B cell (primary cell): ENCODE measurements at regions not wholly inside any gene's neighbourhood (a gene's known extent, or its start where the extent isn't known, plus 50 kb on each side); places are given as distances from the start of the nearest gene placed in this dataset.

ENCODE experiments used
- ATAC-seq: fragments of 200-7000 bp; cut with Tn5 transposase; one replicate; pipeline ENCODE4 v1.10.0; 2021; ENCODE audit warnings: low read depth, mild to moderate bottlenecking, moderate number of reproducible peaks, moderate library complexity
- CTCF ChIA-PET: fragments of 350-600 bp; sonication (Branson Sonifier 250); formaldehyde crosslinking; loops from one replicate; lab custom pipeline; 2021; ENCODE audit warnings: antibody characterized with exemption, inconsistent platforms; lab: Charles Lee
- POLR2A ChIA-PET: fragments of 350-600 bp; sonication (Branson Sonifier 250); formaldehyde crosslinking; loops from one replicate; lab custom pipeline; 2021; ENCODE audit warnings: antibody characterized with exemption; lab: Charles Lee
- DNase-seq: peaks from one replicate; pipeline ENCODE4 v3.0.0; 2013
- H2AFZ ChIP-seq: 2 replicates; pipeline ENCODE4 v1.6.1; 2012; ENCODE audit warnings: mild to moderate bottlenecking, low read depth, low read length; ENCODE audit not compliant: insufficient read depth, poor library complexity, severe bottlenecking
- H3K27ac ChIP-seq, 2 donors: 1 replicate in 1 of 2; 2 replicates in 1 of 2; pipeline ENCODE4 v1.5.1; 2012 to 2013; ENCODE audit warnings: low read length in 2 of 2, mild to moderate bottlenecking in 2 of 2, moderate library complexity in 1 of 2
- H3K27me3 ChIP-seq, 4 experiments: fragments of 200-600 bp in 1 of 4; sonication (generic) in 1 of 4; replicated peaks in 1 of 4; 1 replicate in 2 of 4; 2 replicates in 2 of 4; pipeline versions ENCODE4 v1.6.1 to v1.7.0; 2013 to 2016; ENCODE audit warnings: low read length in 3 of 4, mild to moderate bottlenecking in 2 of 4, mixed read lengths in 1 of 4, moderate library complexity in 1 of 4; ENCODE audit not compliant: insufficient read depth in 4 of 4, control insufficient read depth in 3 of 4; ENCODE audit errors: control extremely low read depth in 1 of 4
- H3K36me3 ChIP-seq, 2 experiments: replicated peaks in 1 of 2; 1 replicate in 1 of 2; 2 replicates in 1 of 2; pipeline versions ENCODE4 v1.6.1 to v1.7.1; 2013; ENCODE audit warnings: low read length in 1 of 2; ENCODE audit not compliant: insufficient read depth in 2 of 2, control insufficient read depth in 1 of 2; ENCODE audit errors: control extremely low read depth in 1 of 2, extremely low read depth in 1 of 2
- H3K4me1 ChIP-seq, 2 donors: fragments of 200-600 bp in 1 of 2; sonication (generic) in 1 of 2; 1 replicate in 1 of 2; 2 replicates in 1 of 2; pipeline versions ENCODE4 v1.5.1 to v1.6.1; 2013 to 2017; ENCODE audit warnings: low read length in 2 of 2; ENCODE audit not compliant: control insufficient read depth in 2 of 2, insufficient read depth in 2 of 2
- H3K4me2 ChIP-seq: replicated peaks from 2 replicates; pipeline ENCODE3; 2012; ENCODE audit warnings: mild to moderate bottlenecking, low read depth, low read length; ENCODE audit not compliant: poor library complexity, severe bottlenecking
- H3K4me3 ChIP-seq, 5 experiments: fragments of 200-600 bp in 1 of 5; sonication (generic) in 1 of 5; 1 replicate in 3 of 5; 2 replicates in 2 of 5; pipeline versions ENCODE4 v1.5.1 to v1.7.0; 2011 to 2016; ENCODE audit warnings: low read length in 4 of 5, mild to moderate bottlenecking in 4 of 5, low read depth in 2 of 5, control low read depth in 1 of 5, moderate library complexity in 1 of 5; ENCODE audit not compliant: insufficient read depth in 1 of 5; ENCODE audit errors: control extremely low read depth in 1 of 5, extremely low read depth in 1 of 5
- H3K79me2 ChIP-seq: fragments of 200-600 bp; sonication (generic); one replicate; pipeline ENCODE4 v1.6.0; 2016; ENCODE audit warnings: low read length; ENCODE audit not compliant: control insufficient read depth, insufficient read depth
- H3K9ac ChIP-seq: fragments of 200-600 bp; sonication (generic); 2 replicates; pipeline ENCODE4 v1.6.1; 2017; ENCODE audit warnings: mild to moderate bottlenecking, low read length, moderate library complexity
- H3K9me3 ChIP-seq, 3 donors: one replicate each; pipeline versions ENCODE4 v1.6.1 to v1.7.1; 2013; ENCODE audit warnings: low read length in 2 of 3; ENCODE audit not compliant: control insufficient read depth in 2 of 3, insufficient read depth in 1 of 3; ENCODE audit errors: control extremely low read depth in 1 of 3
- H4K20me1 ChIP-seq: 2 replicates; pipeline ENCODE4 v1.6.0; 2012; ENCODE audit warnings: mild to moderate bottlenecking, low read length; ENCODE audit not compliant: insufficient read depth, control insufficient read depth, poor library complexity, severe bottlenecking
- H3K27ac Mint-ChIP-seq: one replicate; pipeline ENCODE4 v1.8.0; 2021; ENCODE audit warnings: mixed read lengths
- H3K27me3 Mint-ChIP-seq: one replicate; pipeline ENCODE4 v1.8.0; 2021; ENCODE audit warnings: mixed read lengths
- H3K4me1 Mint-ChIP-seq: one replicate; pipeline ENCODE4 v1.8.0; 2021; ENCODE audit warnings: mixed read lengths
- H3K4me3 Mint-ChIP-seq: one replicate; pipeline ENCODE4 v1.8.0; 2021; ENCODE audit warnings: mixed read lengths
- H3K9me3 Mint-ChIP-seq: one replicate; pipeline ENCODE4 v1.8.0; 2022; ENCODE audit warnings: mixed read lengths; ENCODE audit not compliant: insufficient read depth
- CTCF ChIP-seq: fragments of 200-600 bp; IDR thresholded peaks from one replicate; pipeline ENCODE4 v1.8.0; 2022; ENCODE audit warnings: antibody characterized with exemption, mild to moderate bottlenecking
- EZH2 ChIP-seq: IDR thresholded peaks from 2 replicates; pipeline ENCODE4 v1.6.1; 2012; ENCODE audit warnings: borderline replicate concordance, low read depth, mild to moderate bottlenecking, moderate library complexity, low read length; ENCODE audit not compliant: insufficient read depth, poor library complexity, severe bottlenecking
- WGBS: methylation state at CpG from one replicate; pipeline ENCODE4 v1.1.5; 2013; ENCODE audit warnings: missing lambda C conversion rate; ENCODE audit not compliant: insufficient coverage; 5-methylcytosine and 5-hydroxymethylcytosine counted together
- intact Hi-C: fragments of 100-400 bp; cut with micrococcal nuclease; formaldehyde crosslinking; loops from one replicate; pipeline ENCODE4 v1.10.0; 2022

DNA sequence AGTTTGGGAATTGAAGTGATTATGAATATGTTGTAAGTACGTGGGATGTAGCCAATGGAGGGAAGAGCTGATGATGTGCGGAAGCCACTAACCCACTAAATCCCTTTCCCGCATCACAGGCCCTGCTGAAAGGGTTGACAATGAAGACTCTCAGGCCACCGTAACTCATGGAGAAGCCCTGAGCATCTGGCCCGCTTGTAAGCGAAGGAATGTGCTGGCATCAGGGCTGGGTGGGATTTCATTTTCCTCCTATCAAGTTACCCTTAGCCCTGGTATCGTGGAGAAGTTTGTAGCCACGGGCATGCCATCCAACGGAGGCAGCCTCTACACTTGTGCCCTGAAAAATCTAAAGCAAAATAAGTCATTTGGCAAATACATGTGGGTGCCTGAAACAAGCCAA lies 355.0 kb downstream of the CDH26 start:
- Mint-ChIP-seq H3K9me3 (peaks cover 2% of the 10 kb centered on the region), H3K27ac (no peak overlapping the region), H3K4me1 (no peaks in the 10 kb centered on the region), H3K4me3 (no peak overlapping the region), H3K27me3 (no peaks in the 10 kb centered on the region)
- ChIA-PET CTCF (no interaction called here), POLR2A (no interaction called here)
- WGBS, result 100% methylated on average over 2 of the region's 9 CpGs
- Histone ChIP-seq H3K27ac (no peak overlapping the region), H4K20me1 (no peaks in the 10 kb centered on the region), H3K9ac (no peak overlapping the region), H3K4me1 (no peaks in the 10 kb centered on the region), H3K4me2 (no peak overlapping the region), H2AFZ (no peak overlapping the region), H3K36me3 (no peaks in the 10 kb centered on the region), H3K9me3 (no peaks in the 10 kb centered on the region), H3K27me3 (no peaks in the 10 kb centered on the region), H3K79me2 (no peaks in the 10 kb centered on the region), H3K4me3 (no peak overlapping the region)
- DNase-seq (no peak), ATAC-seq (no peak)
- intact Hi-C loops, result no loop called here
- TF ChIP-seq EZH2, result no peak
- TF ChIP-seq CTCF, result no peak

DNA sequence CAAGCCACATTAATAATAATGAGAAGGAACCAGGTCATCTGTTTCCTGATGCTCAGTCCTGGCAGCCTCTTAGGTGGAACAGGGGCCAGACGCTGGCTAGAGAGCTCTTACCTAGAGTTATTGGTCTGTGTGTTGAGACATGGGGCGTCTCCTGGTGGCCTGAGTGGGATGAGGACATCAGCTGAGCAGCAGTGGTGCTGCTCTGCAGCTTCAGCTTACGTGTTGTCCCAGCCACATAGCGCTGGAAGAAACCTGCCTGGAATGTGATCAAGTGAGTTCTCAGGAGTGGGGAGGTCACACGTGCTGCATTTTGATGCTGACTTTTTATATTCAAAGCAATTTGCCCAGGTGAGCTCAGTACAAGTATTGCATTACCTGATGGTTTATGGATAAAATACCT lies 355.4 kb downstream of the CDH26 start:
- no peak overlapping the region for H3K9ac ChIP-seq
- ChIA-PET CTCF (no interaction called here), POLR2A (no interaction called here)
- Mint-ChIP-seq H3K9me3 (peaks cover 2% of the 10 kb centered on the region), H3K27ac (no peak overlapping the region), H3K4me1 (no peaks in the 10 kb centered on the region), H3K27me3 (no peaks in the 10 kb centered on the region), H3K4me3 (no peak overlapping the region)
- DNase-seq (no peak), ATAC-seq (no peak)
- no peaks in the 10 kb centered on the region for H3K4me1 ChIP-seq
- H3K27ac ChIP-seq, result no peak overlapping the region
- H3K9me3 ChIP-seq, result no peaks in the 10 kb centered on the region
- 69% methylated on average over 5 of the region's 5 CpGs for WGBS
- H3K36me3 ChIP-seq, result no peaks in the 10 kb centered on the region
- H4K20me1 ChIP-seq, result no peaks in the 10 kb centered on the region
- no peak overlapping the region for H3K4me3 ChIP-seq
- no peak overlapping the region for H2AFZ ChIP-seq
- H3K79me2 ChIP-seq, result no peaks in the 10 kb centered on the region
- no peak for TF ChIP-seq EZH2
- TF ChIP-seq CTCF, result no peak
- H3K4me2 ChIP-seq, result no peak overlapping the region
- H3K27me3 ChIP-seq, result no peaks in the 10 kb centered on the region
- intact Hi-C loops, result no loop called here
